ENCODE measurements at regions not wholly inside any gene's neighbourhood (a gene's known extent, or its start where the extent isn't known, plus 50 kb on each side); places are given as distances from the start of the nearest gene placed in this dataset.

DNA sequence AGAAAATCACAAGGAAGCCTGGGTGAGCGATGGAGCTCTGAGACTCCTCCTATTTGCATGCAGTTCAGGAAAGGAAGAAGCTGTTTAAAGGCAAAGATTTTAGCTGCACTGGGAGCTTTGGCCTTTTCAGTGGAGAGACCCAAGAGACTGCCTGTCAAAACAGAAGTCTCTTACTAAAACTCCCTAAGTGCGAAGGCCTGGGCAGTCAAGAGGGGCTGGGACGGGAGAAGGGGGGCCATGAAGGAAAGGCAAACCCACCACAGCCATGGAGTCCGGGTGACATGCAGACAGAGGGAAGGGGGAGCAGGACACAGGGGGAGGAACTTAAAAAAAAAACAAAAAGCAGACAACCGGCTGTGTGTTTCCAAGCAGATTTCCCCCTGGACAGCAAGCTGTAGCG is 537.6 kb upstream of the NOX3 start:
- Histone ChIP-seq H3K4me2 (ENCODE audit: low read length) (no peak overlapping the region), H3K79me2 (ENCODE audit: insufficient read depth, low read length) (no peaks in the 10 kb centered on the region), H3K9me2 (ENCODE audit: insufficient read depth) (no peaks in the 10 kb centered on the region), H3K9ac (ENCODE audit: low read length) (no peak overlapping the region), H3K9me3 (ENCODE audit: control insufficient read depth in 1 of 2, insufficient read depth in 1 of 2, low read depth in 1 of 2, low read length in 2 of 2) (no peaks in the 10 kb centered on the region), H4K20me1 (ENCODE audit: insufficient read depth) (no peaks in the 10 kb centered on the region), H3K27me3 (ENCODE audit: insufficient read depth, low read length) (no peaks in the 10 kb centered on the region), H3K4me1 (ENCODE audit: control insufficient read depth in 1 of 2, insufficient read depth in 2 of 2, low read length in 2 of 2) (no peaks in the 10 kb centered on the region), H3K4me3 (replicated peaks in 1 of 2; ENCODE audit: low read depth in 1 of 2, low read length in 2 of 2) (no peak overlapping the region), H2AFZ (ENCODE audit: low read depth, low read length, poor library complexity, severe bottlenecking) (no peak overlapping the region), H3K27ac (ENCODE audit: low read depth, low read length) (no peak overlapping the region), H3K36me3 (ENCODE audit: control insufficient read depth in 1 of 2, insufficient read depth in 2 of 2, low read length in 2 of 2) (no peaks in the 10 kb centered on the region)
- ChIA-PET CTCF (no interaction called here), RAD21 (ENCODE audit: low non-redundant PET in 1 of 2, low total read pairs in 2 of 2, uncharacterized antibody in 2 of 2, unreplicated experiment in 2 of 2) (no interaction called here), POLR2A (no interaction called here)
- DNase-seq (ENCODE audit: low read depth, low spot score) (no peak), ATAC-seq (no peak)
- intact Hi-C loops (cut with micrococcal nuclease) = no loop called here
- no TSS peak for BruUV-seq (replicated peaks)
- TF ChIP-seq YY1 (IDR thresholded peaks at IDR 0.05; ENCODE audit: extremely low read depth, insufficient replicate concordance, low read depth, low read length) = no peak
- no peak for TF ChIP-seq TCF7L2 (IDR thresholded peaks at IDR 0.05; ENCODE audit: borderline replicate concordance, extremely low read depth, insufficient read depth, insufficient read length)
- no peak for TF ChIP-seq CEBPB (IDR thresholded peaks at IDR 0.05; ENCODE audit: low read depth)
- TF ChIP-seq POLR2A (IDR thresholded peaks at IDR 0.05; ENCODE audit: borderline replicate concordance, extremely low read depth, insufficient read depth, insufficient read length) = no peak
- TF ChIP-seq SRF (IDR thresholded peaks at IDR 0.05; ENCODE audit: low read depth) = no peak
- TF ChIP-seq, protein P1, sequence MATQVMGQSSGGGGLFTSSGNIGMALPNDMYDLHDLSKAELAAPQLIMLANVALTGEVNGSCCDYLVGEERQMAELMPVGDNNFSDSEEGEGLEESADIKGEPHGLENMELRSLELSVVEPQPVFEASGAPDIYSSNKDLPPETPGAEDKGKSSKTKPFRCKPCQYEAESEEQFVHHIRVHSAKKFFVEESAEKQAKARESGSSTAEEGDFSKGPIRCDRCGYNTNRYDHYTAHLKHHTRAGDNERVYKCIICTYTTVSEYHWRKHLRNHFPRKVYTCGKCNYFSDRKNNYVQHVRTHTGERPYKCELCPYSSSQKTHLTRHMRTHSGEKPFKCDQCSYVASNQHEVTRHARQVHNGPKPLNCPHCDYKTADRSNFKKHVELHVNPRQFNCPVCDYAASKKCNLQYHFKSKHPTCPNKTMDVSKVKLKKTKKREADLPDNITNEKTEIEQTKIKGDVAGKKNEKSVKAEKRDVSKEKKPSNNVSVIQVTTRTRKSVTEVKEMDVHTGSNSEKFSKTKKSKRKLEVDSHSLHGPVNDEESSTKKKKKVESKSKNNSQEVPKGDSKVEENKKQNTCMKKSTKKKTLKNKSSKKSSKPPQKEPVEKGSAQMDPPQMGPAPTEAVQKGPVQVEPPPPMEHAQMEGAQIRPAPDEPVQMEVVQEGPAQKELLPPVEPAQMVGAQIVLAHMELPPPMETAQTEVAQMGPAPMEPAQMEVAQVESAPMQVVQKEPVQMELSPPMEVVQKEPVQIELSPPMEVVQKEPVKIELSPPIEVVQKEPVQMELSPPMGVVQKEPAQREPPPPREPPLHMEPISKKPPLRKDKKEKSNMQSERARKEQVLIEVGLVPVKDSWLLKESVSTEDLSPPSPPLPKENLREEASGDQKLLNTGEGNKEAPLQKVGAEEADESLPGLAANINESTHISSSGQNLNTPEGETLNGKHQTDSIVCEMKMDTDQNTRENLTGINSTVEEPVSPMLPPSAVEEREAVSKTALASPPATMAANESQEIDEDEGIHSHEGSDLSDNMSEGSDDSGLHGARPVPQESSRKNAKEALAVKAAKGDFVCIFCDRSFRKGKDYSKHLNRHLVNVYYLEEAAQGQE (IDR thresholded peaks at IDR 0.05; ENCODE audit: low read depth) = no peak
- no peak for TF ChIP-seq POLR2AphosphoS5 (IDR thresholded peaks at IDR 0.05; ENCODE audit: low read depth, low read length)
- TF ChIP-seq JUND (IDR thresholded peaks at IDR 0.05) = no peak
- TF ChIP-seq ZNF274 (IDR thresholded peaks at IDR 0.05; ENCODE audit: low read depth, low read length) = no peak
- no peak for TF ChIP-seq ZFX (IDR thresholded peaks at IDR 0.05)
